ENCODE measurements at regions not wholly inside any gene's neighbourhood (a gene's known extent, or its start where the extent isn't known, plus 50 kb on each side); places are given as distances from the start of the nearest gene placed in this dataset.

DNA sequence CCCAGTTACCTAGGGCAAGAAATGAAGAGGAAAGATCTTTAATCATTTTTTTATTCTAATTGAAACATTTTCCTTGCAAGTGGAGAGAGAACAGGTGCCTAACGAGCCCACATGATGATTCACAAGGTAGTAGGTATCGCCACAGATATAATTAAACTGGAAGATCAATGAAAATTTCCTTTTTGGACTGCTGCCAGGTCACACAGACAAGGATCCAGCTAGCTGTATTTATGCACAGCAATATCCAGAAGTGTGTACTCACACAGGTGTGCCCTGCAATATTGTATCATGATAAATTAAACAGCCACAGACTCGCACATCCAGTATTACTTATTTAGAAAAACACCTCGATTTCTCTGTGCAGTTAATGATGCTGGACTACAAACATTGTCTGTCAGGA is 294.0 kb upstream of the SMARCA2 start:
- TF ChIP-seq, protein P1, sequence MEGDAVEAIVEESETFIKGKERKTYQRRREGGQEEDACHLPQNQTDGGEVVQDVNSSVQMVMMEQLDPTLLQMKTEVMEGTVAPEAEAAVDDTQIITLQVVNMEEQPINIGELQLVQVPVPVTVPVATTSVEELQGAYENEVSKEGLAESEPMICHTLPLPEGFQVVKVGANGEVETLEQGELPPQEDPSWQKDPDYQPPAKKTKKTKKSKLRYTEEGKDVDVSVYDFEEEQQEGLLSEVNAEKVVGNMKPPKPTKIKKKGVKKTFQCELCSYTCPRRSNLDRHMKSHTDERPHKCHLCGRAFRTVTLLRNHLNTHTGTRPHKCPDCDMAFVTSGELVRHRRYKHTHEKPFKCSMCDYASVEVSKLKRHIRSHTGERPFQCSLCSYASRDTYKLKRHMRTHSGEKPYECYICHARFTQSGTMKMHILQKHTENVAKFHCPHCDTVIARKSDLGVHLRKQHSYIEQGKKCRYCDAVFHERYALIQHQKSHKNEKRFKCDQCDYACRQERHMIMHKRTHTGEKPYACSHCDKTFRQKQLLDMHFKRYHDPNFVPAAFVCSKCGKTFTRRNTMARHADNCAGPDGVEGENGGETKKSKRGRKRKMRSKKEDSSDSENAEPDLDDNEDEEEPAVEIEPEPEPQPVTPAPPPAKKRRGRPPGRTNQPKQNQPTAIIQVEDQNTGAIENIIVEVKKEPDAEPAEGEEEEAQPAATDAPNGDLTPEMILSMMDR (IDR thresholded peaks at IDR 0.05) = no peak
- TF ChIP-seq POLR2A (IDR thresholded peaks at IDR 0.05) (no peak), EP300 (IDR thresholded peaks at IDR 0.05) (no peak), POLR2AphosphoS5 (IDR thresholded peaks at IDR 0.05) (no peak)

Measured in suprapubic skin (tissue), 4 donors.